Osteoblast (primary cell): ENCODE measurements at regions not wholly inside any gene's neighbourhood (a gene's known extent, or its start where the extent isn't known, plus 50 kb on each side); places are given as distances from the start of the nearest gene placed in this dataset.

ENCODE experiments used
- DNase-seq: peaks from one replicate; pipeline ENCODE4 v3.0.0; 2011; ENCODE audit warnings: low spot score, mixed read lengths; ENCODE audit not compliant: insufficient read length; ENCODE audit errors: missing footprints
- H2AFZ ChIP-seq: 2 replicates; pipeline ENCODE4 v1.6.0; 2011; ENCODE audit warnings: mild to moderate bottlenecking, low read length
- H3K27ac ChIP-seq: 2 replicates; pipeline ENCODE4 v1.5.1; 2011; ENCODE audit warnings: mild to moderate bottlenecking, low read depth, low read length, moderate library complexity
- H3K27me3 ChIP-seq: 2 replicates; pipeline ENCODE4 v1.6.0; 2012; ENCODE audit warnings: mild to moderate bottlenecking, control low read depth, inconsistent platforms, low read length, moderate library complexity; ENCODE audit not compliant: insufficient read depth
- H3K36me3 ChIP-seq: 2 replicates; pipeline ENCODE4 v1.5.1; 2011; ENCODE audit warnings: mild to moderate bottlenecking, low read length, control low read depth, moderate library complexity; ENCODE audit not compliant: insufficient read depth
- H3K4me1 ChIP-seq: 2 replicates; pipeline ENCODE4 v1.5.1; 2011; ENCODE audit warnings: mild to moderate bottlenecking, low read length, control low read depth, moderate library complexity; ENCODE audit not compliant: insufficient read depth
- H3K4me2 ChIP-seq: 2 replicates; pipeline ENCODE4 v1.6.0; 2011; ENCODE audit warnings: mild to moderate bottlenecking, low read length; ENCODE audit not compliant: insufficient read depth
- H3K4me3 ChIP-seq: fragments of 200-600 bp; sonication (generic); 3 replicates; pipeline ENCODE4 v1.5.1; 2012; ENCODE audit warnings: mild to moderate bottlenecking, low read length, inconsistent platforms; ENCODE audit not compliant: insufficient read depth
- H3K79me2 ChIP-seq: 2 replicates; pipeline ENCODE4 v1.6.0; 2012; ENCODE audit warnings: mild to moderate bottlenecking, low read length, control low read depth, inconsistent platforms; ENCODE audit not compliant: insufficient read depth
- H3K9me3 ChIP-seq: 2 replicates; pipeline ENCODE4 v1.5.1; 2011; ENCODE audit warnings: low read depth, low read length, control low read depth
- H4K20me1 ChIP-seq: 2 replicates; pipeline ENCODE4 v1.6.0; 2012; ENCODE audit warnings: mild to moderate bottlenecking, low read length, control low read depth; ENCODE audit not compliant: insufficient read depth
- CTCF ChIP-seq: IDR thresholded peaks from 2 replicates; pipeline ENCODE4 v1.5.1; 2011; ENCODE audit warnings: mild to moderate bottlenecking, low read depth, low read length, moderate library complexity; ENCODE audit errors: extremely low read depth

- Histone ChIP-seq H3K36me3 (no peaks in the 10 kb centered on the region), H3K4me2 (no peak overlapping the region), H3K27ac (no peak overlapping the region), H3K4me1 (no peaks in the 10 kb centered on the region), H3K27me3 (no peaks in the 10 kb centered on the region), H3K79me2 (no peaks in the 10 kb centered on the region), H4K20me1 (no peaks in the 10 kb centered on the region), H3K4me3 (no peak overlapping the region), H3K9me3 (no peaks in the 10 kb centered on the region), H2AFZ (no peak overlapping the region)
- no peak for DNase-seq
- no peak for TF ChIP-seq CTCF
These were observed 738.2 kb downstream of the ARAP2 start for GRCh38 chr4:35506161-35506560.

DNA sequence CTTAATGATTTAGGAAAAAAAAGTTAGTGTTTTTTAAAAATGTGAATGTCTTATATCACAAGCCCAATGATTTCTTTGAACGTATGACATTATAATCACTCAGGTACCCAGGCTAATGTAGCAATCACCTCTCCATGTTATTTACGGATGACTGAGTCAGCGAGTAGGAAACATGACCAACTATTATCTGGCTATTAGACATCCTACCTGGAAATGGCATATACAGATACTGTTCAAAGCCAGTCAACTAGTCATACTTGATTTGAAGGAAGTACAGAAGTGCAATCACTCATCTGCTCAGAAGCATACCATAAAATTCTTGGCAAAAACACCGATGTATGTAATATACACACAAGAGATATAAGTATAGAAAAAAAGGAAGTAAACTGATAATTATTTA, 732.5 kb downstream of the ARAP2 start:
- no peak for DNase-seq
- no peak for TF ChIP-seq CTCF
- no peak overlapping the region for H3K4me2 ChIP-seq
- H3K36me3 ChIP-seq: no peaks in the 10 kb centered on the region
- H3K79me2 ChIP-seq: no peaks in the 10 kb centered on the region
- H3K9me3 ChIP-seq: no peaks in the 10 kb centered on the region
- H4K20me1 ChIP-seq: no peaks in the 10 kb centered on the region
- no peaks in the 10 kb centered on the region for H3K27me3 ChIP-seq
- no peak overlapping the region for H3K4me3 ChIP-seq
- no peak overlapping the region for H3K27ac ChIP-seq
- no peak overlapping the region for H2AFZ ChIP-seq
- H3K4me1 ChIP-seq: no peaks in the 10 kb centered on the region

DNA sequence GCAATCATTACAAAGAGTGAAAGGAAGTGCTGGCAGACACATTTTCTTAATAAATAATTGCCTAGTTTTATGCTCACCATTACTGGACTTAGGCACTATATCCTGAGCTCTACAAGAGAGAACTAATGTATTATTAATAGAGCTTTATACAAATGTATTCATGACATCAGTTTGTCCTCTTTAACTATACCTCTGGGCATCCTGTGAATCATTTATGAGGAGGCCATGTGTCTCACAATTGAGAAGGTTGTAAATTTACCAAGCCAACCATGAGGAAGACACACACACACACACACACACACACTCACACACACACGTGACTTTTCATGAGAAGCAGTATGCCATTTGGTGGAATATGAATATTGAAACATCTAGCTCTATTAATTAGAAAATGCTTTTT, 728.2 kb downstream of the ARAP2 start:
- TF ChIP-seq CTCF: no peak
- H4K20me1 ChIP-seq: no peaks in the 10 kb centered on the region
- H3K27me3 ChIP-seq: no peaks in the 10 kb centered on the region

GRCh38 chr4:35520059-35520458, 724.3 kb downstream of the ARAP2 start:
- no peak overlapping the region for H2AFZ ChIP-seq
- no peak overlapping the region for H3K27ac ChIP-seq
- no peaks in the 10 kb centered on the region for H3K27me3 ChIP-seq
- no peaks in the 10 kb centered on the region for H3K36me3 ChIP-seq
- TF ChIP-seq CTCF: no peak
- DNase-seq: no peak
- no peaks in the 10 kb centered on the region for H3K4me1 ChIP-seq
- no peak overlapping the region for H3K4me2 ChIP-seq
- H3K79me2 ChIP-seq: no peaks in the 10 kb centered on the region
- no peaks in the 10 kb centered on the region for H4K20me1 ChIP-seq
- no peaks in the 10 kb centered on the region for H3K9me3 ChIP-seq
- H3K4me3 ChIP-seq: no peak overlapping the region

More for the DNA sequence above, 728.2 kb downstream of the ARAP2 start:
- H3K4me2 ChIP-seq: no peak overlapping the region
- H2AFZ ChIP-seq: no peak overlapping the region
- H3K27ac ChIP-seq: no peak overlapping the region
- DNase-seq: no peak
- no peaks in the 10 kb centered on the region for H3K36me3 ChIP-seq
- H3K9me3 ChIP-seq: no peaks in the 10 kb centered on the region
- no peaks in the 10 kb centered on the region for H3K79me2 ChIP-seq
- no peaks in the 10 kb centered on the region for H3K4me1 ChIP-seq
- H3K4me3 ChIP-seq: no peak overlapping the region
